HCT116 (cell line): ENCODE measurements at regions not wholly inside any gene's neighbourhood (a gene's known extent, or its start where the extent isn't known, plus 50 kb on each side); places are given as distances from the start of the nearest gene placed in this dataset.

Source experiments
- CEBPB ChIP-seq: IDR thresholded peaks from 2 replicates; pipeline ENCODE4 v1.6.1; 2012; ENCODE audit warnings: low read depth
- ELF1 ChIP-seq: IDR thresholded peaks from 2 replicates; pipeline ENCODE4 v1.6.1; 2012; ENCODE audit warnings: low read depth, borderline replicate concordance
- EZH2 ChIP-seq: fragments of 200-600 bp; sonication (generic); IDR thresholded peaks from 2 replicates; pipeline ENCODE4 v1.6.1; 2017; ENCODE audit warnings: antibody characterized with exemption, mixed run types
- EZH2phosphoT487 ChIP-seq: fragments of 200-600 bp; IDR thresholded peaks from 2 replicates; pipeline ENCODE4 v1.6.1; 2018; ENCODE audit warnings: antibody characterized with exemption, borderline replicate concordance
- POLR2A ChIP-seq: IDR thresholded peaks from 2 replicates; pipeline ENCODE4 v1.7.0; 2011; ENCODE audit warnings: borderline replicate concordance; ENCODE audit not compliant: insufficient read depth, insufficient read length; ENCODE audit errors: extremely low read depth
- POLR2AphosphoS5 ChIP-seq: IDR thresholded peaks from 2 replicates; pipeline ENCODE4 v1.6.1; 2011; ENCODE audit warnings: mild to moderate bottlenecking, low read depth, low read length, moderate library complexity
- SIN3A ChIP-seq: IDR thresholded peaks from 2 replicates; pipeline ENCODE4 v1.6.1; 2012; ENCODE audit warnings: low read depth
- SP1 ChIP-seq: IDR thresholded peaks from 2 replicates; pipeline ENCODE4 v1.6.1; 2012; ENCODE audit warnings: low read depth
- TCF7L2 ChIP-seq: IDR thresholded peaks from 2 replicates; pipeline ENCODE4 v1.7.0; 2011; ENCODE audit warnings: borderline replicate concordance, inconsistent platforms; ENCODE audit not compliant: insufficient read depth, insufficient read length; ENCODE audit errors: extremely low read depth
- TF ChIP-seq, protein P1 (sequence below), 3 experiments: fragments of 200-600 bp in 1 of 3; sonication (generic) in 1 of 3; IDR thresholded peaks in 2 of 3; conservative IDR thresholded peaks in 1 of 3; 2 replicates each; pipeline ENCODE4 v1.5.1; 2012 to 2017; ENCODE audit warnings: low read depth in 2 of 3, low read length in 2 of 3, antibody characterized with exemption in 1 of 3, borderline replicate concordance in 1 of 3, control low read depth in 1 of 3, mild to moderate bottlenecking in 1 of 3, mixed read lengths in 1 of 3, mixed run types in 1 of 3, moderate library complexity in 1 of 3; ENCODE audit not compliant: insufficient read depth in 1 of 3
- TF ChIP-seq, protein P2 (sequence below): IDR thresholded peaks from 2 replicates; pipeline ENCODE4 v1.6.1; 2012
- TF ChIP-seq, protein P3 (sequence below): IDR thresholded peaks from 2 replicates; pipeline ENCODE4 v1.6.1; 2012
- TF ChIP-seq, protein P4 (sequence below): IDR thresholded peaks from 2 replicates; pipeline ENCODE4 v1.6.1; 2012; ENCODE audit warnings: low read depth

DNA sequence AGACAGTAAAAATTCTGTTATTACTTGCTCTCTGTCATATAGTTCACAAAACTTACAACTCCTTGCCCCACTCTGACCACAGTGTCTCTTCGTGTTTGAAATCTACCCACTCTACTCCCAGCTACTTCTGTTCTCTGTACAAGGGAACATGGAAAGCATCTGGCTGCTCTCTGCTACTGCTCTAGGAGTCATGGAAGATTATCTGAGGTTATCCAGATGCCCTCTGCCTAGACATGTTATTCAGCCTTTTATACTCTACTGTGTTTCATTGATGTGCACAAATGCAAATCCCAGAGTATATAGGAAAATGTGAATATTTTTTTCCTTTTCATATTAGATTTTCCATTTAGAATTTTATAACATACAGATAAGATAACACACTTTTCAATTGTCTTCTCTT is 1525.6 kb downstream of the MAT2B start:
- TF ChIP-seq SP1, result no peak
- TF ChIP-seq, protein P1, sequence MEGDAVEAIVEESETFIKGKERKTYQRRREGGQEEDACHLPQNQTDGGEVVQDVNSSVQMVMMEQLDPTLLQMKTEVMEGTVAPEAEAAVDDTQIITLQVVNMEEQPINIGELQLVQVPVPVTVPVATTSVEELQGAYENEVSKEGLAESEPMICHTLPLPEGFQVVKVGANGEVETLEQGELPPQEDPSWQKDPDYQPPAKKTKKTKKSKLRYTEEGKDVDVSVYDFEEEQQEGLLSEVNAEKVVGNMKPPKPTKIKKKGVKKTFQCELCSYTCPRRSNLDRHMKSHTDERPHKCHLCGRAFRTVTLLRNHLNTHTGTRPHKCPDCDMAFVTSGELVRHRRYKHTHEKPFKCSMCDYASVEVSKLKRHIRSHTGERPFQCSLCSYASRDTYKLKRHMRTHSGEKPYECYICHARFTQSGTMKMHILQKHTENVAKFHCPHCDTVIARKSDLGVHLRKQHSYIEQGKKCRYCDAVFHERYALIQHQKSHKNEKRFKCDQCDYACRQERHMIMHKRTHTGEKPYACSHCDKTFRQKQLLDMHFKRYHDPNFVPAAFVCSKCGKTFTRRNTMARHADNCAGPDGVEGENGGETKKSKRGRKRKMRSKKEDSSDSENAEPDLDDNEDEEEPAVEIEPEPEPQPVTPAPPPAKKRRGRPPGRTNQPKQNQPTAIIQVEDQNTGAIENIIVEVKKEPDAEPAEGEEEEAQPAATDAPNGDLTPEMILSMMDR (IDR thresholded peaks at IDR 0.05 in 2 of 3, conservative IDR thresholded peaks at IDR 0.05 in 1 of 3; ENCODE audit: borderline replicate concordance in 1 of 3, insufficient read depth in 1 of 3, low read depth in 2 of 3, low read length in 2 of 3), result no peak
- TF ChIP-seq POLR2A, result no peak
- TF ChIP-seq SIN3A, result no peak
- TF ChIP-seq ELF1, result no peak
- no peak for TF ChIP-seq EZH2
- TF ChIP-seq, protein P2, sequence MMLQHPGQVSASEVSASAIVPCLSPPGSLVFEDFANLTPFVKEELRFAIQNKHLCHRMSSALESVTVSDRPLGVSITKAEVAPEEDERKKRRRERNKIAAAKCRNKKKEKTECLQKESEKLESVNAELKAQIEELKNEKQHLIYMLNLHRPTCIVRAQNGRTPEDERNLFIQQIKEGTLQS, result no peak
- TF ChIP-seq, protein P3, sequence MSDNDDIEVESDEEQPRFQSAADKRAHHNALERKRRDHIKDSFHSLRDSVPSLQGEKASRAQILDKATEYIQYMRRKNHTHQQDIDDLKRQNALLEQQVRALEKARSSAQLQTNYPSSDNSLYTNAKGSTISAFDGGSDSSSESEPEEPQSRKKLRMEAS, result no peak
- TF ChIP-seq CEBPB, result no peak
- TF ChIP-seq POLR2AphosphoS5, result no peak
- no peak for TF ChIP-seq TCF7L2
- TF ChIP-seq, protein P4, sequence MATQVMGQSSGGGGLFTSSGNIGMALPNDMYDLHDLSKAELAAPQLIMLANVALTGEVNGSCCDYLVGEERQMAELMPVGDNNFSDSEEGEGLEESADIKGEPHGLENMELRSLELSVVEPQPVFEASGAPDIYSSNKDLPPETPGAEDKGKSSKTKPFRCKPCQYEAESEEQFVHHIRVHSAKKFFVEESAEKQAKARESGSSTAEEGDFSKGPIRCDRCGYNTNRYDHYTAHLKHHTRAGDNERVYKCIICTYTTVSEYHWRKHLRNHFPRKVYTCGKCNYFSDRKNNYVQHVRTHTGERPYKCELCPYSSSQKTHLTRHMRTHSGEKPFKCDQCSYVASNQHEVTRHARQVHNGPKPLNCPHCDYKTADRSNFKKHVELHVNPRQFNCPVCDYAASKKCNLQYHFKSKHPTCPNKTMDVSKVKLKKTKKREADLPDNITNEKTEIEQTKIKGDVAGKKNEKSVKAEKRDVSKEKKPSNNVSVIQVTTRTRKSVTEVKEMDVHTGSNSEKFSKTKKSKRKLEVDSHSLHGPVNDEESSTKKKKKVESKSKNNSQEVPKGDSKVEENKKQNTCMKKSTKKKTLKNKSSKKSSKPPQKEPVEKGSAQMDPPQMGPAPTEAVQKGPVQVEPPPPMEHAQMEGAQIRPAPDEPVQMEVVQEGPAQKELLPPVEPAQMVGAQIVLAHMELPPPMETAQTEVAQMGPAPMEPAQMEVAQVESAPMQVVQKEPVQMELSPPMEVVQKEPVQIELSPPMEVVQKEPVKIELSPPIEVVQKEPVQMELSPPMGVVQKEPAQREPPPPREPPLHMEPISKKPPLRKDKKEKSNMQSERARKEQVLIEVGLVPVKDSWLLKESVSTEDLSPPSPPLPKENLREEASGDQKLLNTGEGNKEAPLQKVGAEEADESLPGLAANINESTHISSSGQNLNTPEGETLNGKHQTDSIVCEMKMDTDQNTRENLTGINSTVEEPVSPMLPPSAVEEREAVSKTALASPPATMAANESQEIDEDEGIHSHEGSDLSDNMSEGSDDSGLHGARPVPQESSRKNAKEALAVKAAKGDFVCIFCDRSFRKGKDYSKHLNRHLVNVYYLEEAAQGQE, result no peak
- TF ChIP-seq EZH2phosphoT487, result no peak
